ENCODE measurements at regions not wholly inside any gene's neighbourhood (a gene's known extent, or its start where the extent isn't known, plus 50 kb on each side); places are given as distances from the start of the nearest gene placed in this dataset.
"Not testable (repeated sequence)": the region's sequence is repeated elsewhere in the genome, so short reads cannot be mapped to it uniquely, and the experiment has no call there.

- DNase-seq (ENCODE audit: low spot score): no peak
Measured at GRCh38 chr5:56732121-56732520, 83.2 kb upstream of the MAP3K1 start.

- DNase-seq (ENCODE audit: low spot score): not testable (repeated sequence)
Measured at GRCh38 chr5:56731473-56731872, 83.9 kb upstream of the MAP3K1 start.

- no peak for DNase-seq (ENCODE audit: low spot score)
Measured at GRCh38 chr5:56729488-56729887, 85.9 kb upstream of the MAP3K1 start.

- no peak for DNase-seq (ENCODE audit: low spot score)
Measured at GRCh38 chr5:56725711-56726411, 89.5 kb upstream of the MAP3K1 start.

GRCh38 chr5:56724857-56725256 lies 90.5 kb upstream of the MAP3K1 start:
- DNase-seq (ENCODE audit: low spot score): not testable (repeated sequence)

GRCh38 chr5:56722317-56722716 lies 93.0 kb upstream of the MAP3K1 start:
- no peak for DNase-seq (ENCODE audit: low spot score)

- no peak for DNase-seq (ENCODE audit: low spot score)
Measured at GRCh38 chr5:56717253-56717987, 97.9 kb upstream of the MAP3K1 start.

- no peak for DNase-seq (ENCODE audit: low spot score)
Measured at GRCh38 chr5:56715986-56716385, 99.4 kb upstream of the MAP3K1 start.

GRCh38 chr5:56712895-56713591 lies 102.3 kb upstream of the MAP3K1 start:
- no peak for DNase-seq (ENCODE audit: low spot score)

GRCh38 chr5:56710826-56711590 lies 104.3 kb upstream of the MAP3K1 start:
- DNase-seq (ENCODE audit: low spot score): no peak

- DNase-seq (ENCODE audit: low spot score): no peak
Measured at GRCh38 chr5:56706504-56706903, 108.8 kb upstream of the MAP3K1 start.

- DNase-seq (ENCODE audit: low spot score): no peak
Measured at GRCh38 chr5:56705217-56705616, 110.1 kb upstream of the MAP3K1 start.

- DNase-seq (ENCODE audit: low spot score): no peak
Measured at GRCh38 chr5:56703952-56704351, 111.4 kb upstream of the MAP3K1 start.

GRCh38 chr5:56700711-56701110 lies 114.6 kb upstream of the MAP3K1 start:
- no peak for DNase-seq (ENCODE audit: low spot score)

GRCh38 chr5:56699538-56699937 lies 115.8 kb upstream of the MAP3K1 start:
- DNase-seq (ENCODE audit: low spot score): no peak

- DNase-seq (ENCODE audit: low spot score): no peak
Measured at GRCh38 chr5:56698463-56699381, 116.6 kb upstream of the MAP3K1 start.

- no peak for DNase-seq (ENCODE audit: low spot score)
Measured at GRCh38 chr5:56696900-56697299, 118.4 kb upstream of the MAP3K1 start.

GRCh38 chr5:56693220-56693579 lies 122.1 kb upstream of the MAP3K1 start:
- DNase-seq (ENCODE audit: low spot score): no peak

GRCh38 chr5:56692359-56693219 lies 122.8 kb upstream of the MAP3K1 start:
- DNase-seq (ENCODE audit: low spot score): no peak

GRCh38 chr5:56688402-56688801 lies 126.9 kb upstream of the MAP3K1 start:
- DNase-seq (ENCODE audit: low spot score): no peak

Data from kidney capillary endothelial cell (primary cell).